GM23338 (cell line): ENCODE measurements at regions not wholly inside any gene's neighbourhood (a gene's known extent, or its start where the extent isn't known, plus 50 kb on each side); places are given as distances from the start of the nearest gene placed in this dataset.

ENCODE experiments used
- CREB1 ChIP-seq: fragments of 250-450 bp; sonication (Bioruptor Pico); IDR thresholded peaks from 2 replicates; pipeline ENCODE4 v1.5.0; 2020; ENCODE audit warnings: low read depth, mild to moderate bottlenecking, moderate library complexity
- CTCF ChIP-seq, 2 experiments: fragments of 200-600 bp in 1 of 2; sonication (generic) in 1 of 2; conservative IDR thresholded peaks; 2 replicates each; pipeline versions ENCODE4 v1.5.1 to v1.6.1; 2016 to 2017; ENCODE audit warnings: antibody characterized with exemption in 2 of 2, low read depth in 2 of 2, mild to moderate bottlenecking in 2 of 2, moderate library complexity in 1 of 2
- ETS1 ChIP-seq: IDR thresholded peaks from 2 replicates; pipeline ENCODE4 v1.6.1; 2016; ENCODE audit warnings: antibody characterized with exemption
- EZH2 ChIP-seq: fragments of 200-600 bp; sonication (generic); IDR thresholded peaks from one replicate; pipeline ENCODE4 v1.8.0; 2017; ENCODE audit warnings: antibody characterized with exemption, mild to moderate bottlenecking, low read depth; ENCODE audit not compliant: unreplicated experiment
- EZH2phosphoT487 ChIP-seq: fragments of 200-600 bp; sonication (generic); IDR thresholded peaks from one replicate; pipeline ENCODE4 v1.8.1; 2018; ENCODE audit warnings: antibody characterized with exemption; ENCODE audit not compliant: unreplicated experiment
- JUNB ChIP-seq: IDR thresholded peaks from one replicate; pipeline ENCODE4 v1.6.1; 2016; ENCODE audit warnings: antibody characterized with exemption; ENCODE audit not compliant: unreplicated experiment
- POLR2AphosphoS5 ChIP-seq: IDR thresholded peaks from 2 replicates; pipeline ENCODE4 v1.6.1; 2016; ENCODE audit warnings: antibody characterized with exemption, low read depth
- REST ChIP-seq: IDR thresholded peaks from one replicate; pipeline ENCODE4 v1.6.1; 2018; ENCODE audit warnings: antibody characterized with exemption; ENCODE audit not compliant: unreplicated experiment
- ZNF114 ChIP-seq: fragments of 250-450 bp; sonication (Bioruptor Pico); IDR thresholded peaks from 2 replicates; pipeline ENCODE4 v1.5.0; 2020; ENCODE audit warnings: mild to moderate bottlenecking, moderate library complexity
- ZNF331 ChIP-seq: fragments of 250-450 bp; sonication (Bioruptor Pico); IDR thresholded peaks from 2 replicates; pipeline ENCODE4 v1.5.0; 2020; ENCODE audit warnings: low read depth, mild to moderate bottlenecking, moderate library complexity

DNA sequence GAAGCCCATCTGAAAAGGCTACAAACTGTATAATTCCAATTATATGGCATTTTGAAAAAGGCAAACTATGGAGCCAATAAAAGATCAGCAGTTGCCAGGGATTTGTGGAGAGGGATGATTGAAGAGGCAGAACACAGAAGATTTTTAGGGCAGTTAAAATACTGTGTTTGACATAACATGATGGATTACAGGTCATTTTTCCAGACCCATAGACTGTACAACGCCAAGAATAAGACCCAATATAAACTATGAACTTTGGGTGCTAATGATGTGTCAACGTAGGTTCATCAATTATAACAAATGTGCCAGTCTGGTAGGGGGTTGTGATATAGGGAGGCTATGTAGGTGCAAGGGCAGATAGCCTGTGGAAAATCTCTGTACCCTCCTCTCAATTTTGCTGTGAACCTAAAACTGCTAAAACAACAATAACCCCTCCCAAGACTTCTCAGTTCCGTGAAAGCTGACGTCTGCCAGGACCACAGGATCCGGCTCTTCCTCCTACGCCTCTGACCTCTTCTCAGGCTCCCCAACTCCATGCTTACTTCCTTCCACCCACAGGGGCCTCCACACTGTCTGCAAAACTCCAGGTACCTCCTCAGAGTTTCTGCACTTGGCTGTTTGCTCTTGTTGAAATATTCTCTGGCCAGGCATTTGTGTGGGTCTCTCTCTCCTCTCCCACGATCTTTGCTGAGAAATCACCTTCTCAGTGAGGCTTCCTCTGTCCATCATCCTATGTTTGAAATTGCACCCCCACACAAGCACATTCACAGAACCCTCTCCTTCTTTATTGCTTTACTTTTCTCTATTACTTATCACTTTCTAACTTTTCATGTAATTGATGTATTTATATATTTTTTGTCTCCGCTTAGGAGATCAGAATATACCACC lies 131.4 kb downstream of the BBS10 start:
- no peak for TF ChIP-seq CTCF (conservative IDR thresholded peaks at IDR 0.05; ENCODE audit: low read depth in 2 of 2)
- TF ChIP-seq EZH2phosphoT487: no peak
- no peak for TF ChIP-seq ZNF331 (CRISPR knock-in tag)
- no peak for TF ChIP-seq EZH2
- TF ChIP-seq REST: no peak
- no peak for TF ChIP-seq POLR2AphosphoS5
- no peak for TF ChIP-seq ETS1
- TF ChIP-seq ZNF114 (CRISPR knock-in tag): no peak
- no peak for TF ChIP-seq CREB1 (CRISPR knock-in tag)
- TF ChIP-seq JUNB: no peak
